WTC11 (cell line): ENCODE measurements at regions not wholly inside any gene's neighbourhood (a gene's known extent, or its start where the extent isn't known, plus 50 kb on each side); places are given as distances from the start of the nearest gene placed in this dataset.

Experiments
- AFF4 ChIP-seq: sonication (generic); formaldehyde crosslinking; IDR thresholded peaks from 2 replicates; pipeline ENCODE4 v1.8.1; 2023; ENCODE audit warnings: mild to moderate bottlenecking, missing genetic modification reagents, borderline replicate concordance
- CTCF ChIP-seq: fragments of 200-600 bp; IDR thresholded peaks from 2 replicates; pipeline ENCODE4 v1.8.0; 2022; ENCODE audit warnings: antibody characterized with exemption
- MYBL2 ChIP-seq: sonication (generic); formaldehyde crosslinking; IDR thresholded peaks from 2 replicates; pipeline ENCODE4 v1.8.1; 2023; ENCODE audit warnings: mild to moderate bottlenecking, moderate library complexity, missing genetic modification reagents
- NR1H2 ChIP-seq: sonication (generic); formaldehyde crosslinking; IDR thresholded peaks from 2 replicates; pipeline ENCODE4 v1.9.0; 2021; ENCODE audit warnings: mild to moderate bottlenecking, moderate library complexity, missing genetic modification reagents
- NR3C1 ChIP-seq: sonication (generic); formaldehyde crosslinking; conservative IDR thresholded peaks from 2 replicates; pipeline ENCODE4 v1.8.1; 2023; ENCODE audit warnings: low read depth, mild to moderate bottlenecking, missing genetic modification reagents
- SP1 ChIP-seq: sonication (generic); formaldehyde crosslinking; conservative IDR thresholded peaks from 2 replicates; pipeline ENCODE4 v1.8.1; 2022; ENCODE audit warnings: missing genetic modification reagents
- USF1 ChIP-seq: sonication (generic); formaldehyde crosslinking; IDR thresholded peaks from 2 replicates; pipeline ENCODE4 v1.8.0; 2022; ENCODE audit warnings: mild to moderate bottlenecking, missing genetic modification reagents
- ZNF317 ChIP-seq: sonication (generic); formaldehyde crosslinking; IDR thresholded peaks from 2 replicates; pipeline ENCODE4 v1.8.1; 2023; ENCODE audit warnings: low read depth, mild to moderate bottlenecking, moderate library complexity, missing genetic modification reagents, borderline replicate concordance

GRCh38 chr4:3851881-3852280, 85.7 kb downstream of the ADRA2C start:
- TF ChIP-seq CTCF (no peak), ZNF317 (CRISPR knock-in tag) (no peak), NR1H2 (CRISPR knock-in tag) (no peak), AFF4 (CRISPR knock-in tag) (no peak), SP1 (no peak), NR3C1 (CRISPR knock-in tag) (no peak), USF1 (CRISPR knock-in tag) (no peak), MYBL2 (CRISPR knock-in tag) (no peak)
